Lower lobe of right lung (tissue), 2 donors: ENCODE measurements at regions not wholly inside any gene's neighbourhood (a gene's known extent, or its start where the extent isn't known, plus 50 kb on each side); places are given as distances from the start of the nearest gene placed in this dataset.

Source experiments
- ATAC-seq, 2 donors: fragments of 200-7000 bp; cut with Tn5 transposase; one replicate each; pipeline ENCODE4 v1.9.1; 2020 to 2022; ENCODE audit warnings: mild to moderate bottlenecking in 2 of 2, moderate library complexity in 2 of 2
- DNase-seq: peaks from one replicate; pipeline ENCODE4 v3.0.0-alpha.2; 2020
- H3K27ac ChIP-seq: fragments of 200-600 bp; one replicate; pipeline ENCODE4 v1.8.0; 2022
- H3K27me3 ChIP-seq: fragments of 200-600 bp; one replicate; pipeline ENCODE4 v1.8.0; 2022; ENCODE audit warnings: low read depth
- H3K36me3 ChIP-seq: fragments of 200-600 bp; one replicate; pipeline ENCODE4 v1.8.0; 2022; ENCODE audit warnings: mild to moderate bottlenecking
- H3K4me1 ChIP-seq: fragments of 200-600 bp; one replicate; pipeline ENCODE4 v1.8.0; 2022
- H3K4me3 ChIP-seq: fragments of 200-600 bp; one replicate; pipeline ENCODE4 v1.8.0; 2022; ENCODE audit warnings: mild to moderate bottlenecking
- H3K9me3 ChIP-seq: fragments of 200-600 bp; one replicate; pipeline ENCODE4 v1.8.0; 2022
- CTCF ChIP-seq: fragments of 200-600 bp; IDR thresholded peaks from one replicate; pipeline ENCODE4 v1.8.0; 2022; ENCODE audit warnings: antibody characterized with exemption, mild to moderate bottlenecking
- intact Hi-C: fragments of 100-400 bp; cut with DNase I; formaldehyde crosslinking; loops from one replicate; pipeline ENCODE4 v1.11.0; 2022
- donor health status: DM: no; HTN: yes; CAD: no; lungs with severe emphysema.

- intact Hi-C loops: no loop called here
Observed at GRCh38 chr7:98795741-98796493, 73.9 kb downstream of the TMEM130 start.

More at GRCh38 chr7:98795741-98796493, 73.9 kb downstream of the TMEM130 start:
- H3K27me3 ChIP-seq: no peaks in the 10 kb centered on the region
- H3K36me3 ChIP-seq: no peaks in the 10 kb centered on the region
- no peak overlapping the region for H3K4me3 ChIP-seq
- DNase-seq: no peak
- TF ChIP-seq CTCF: no peak
- no peak overlapping the region for H3K27ac ChIP-seq
- no peak for ATAC-seq
- peaks cover 2% of the 10 kb centered on the region for H3K9me3 ChIP-seq
- no peaks in the 10 kb centered on the region for H3K4me1 ChIP-seq
